ENCODE measurements at regions not wholly inside any gene's neighbourhood (a gene's known extent, or its start where the extent isn't known, plus 50 kb on each side); places are given as distances from the start of the nearest gene placed in this dataset.

- TF ChIP-seq CTCF (IDR thresholded peaks at IDR 0.05; ENCODE audit: poor library complexity), result no peak
- TF ChIP-seq EZH2phosphoT487 (IDR thresholded peaks at IDR 0.05; ENCODE audit: low read depth, severe bottlenecking, unreplicated experiment), result no peak
- no peak for TF ChIP-seq EZH2 (IDR thresholded peaks at IDR 0.05; ENCODE audit: borderline replicate concordance)
Observed at GRCh38 chr6:14747881-14748520, 497.9 kb upstream of the JARID2 start.
